GM21723 (cell line): ENCODE measurements at regions not wholly inside any gene's neighbourhood (a gene's known extent, or its start where the extent isn't known, plus 50 kb on each side); places are given as distances from the start of the nearest gene placed in this dataset.
"Not testable (repeated sequence)": the region's sequence is repeated elsewhere in the genome, so short reads cannot be mapped to it uniquely, and the experiment has no call there.

Experiments used
- ATAC-seq: cut with Tn5 transposase; IDR thresholded peaks from one replicate; pipeline ENCODE4 v1.9.1; 2021; ENCODE audit warnings: mild to moderate bottlenecking, moderate library complexity; ENCODE audit not compliant: unreplicated experiment

DNA sequence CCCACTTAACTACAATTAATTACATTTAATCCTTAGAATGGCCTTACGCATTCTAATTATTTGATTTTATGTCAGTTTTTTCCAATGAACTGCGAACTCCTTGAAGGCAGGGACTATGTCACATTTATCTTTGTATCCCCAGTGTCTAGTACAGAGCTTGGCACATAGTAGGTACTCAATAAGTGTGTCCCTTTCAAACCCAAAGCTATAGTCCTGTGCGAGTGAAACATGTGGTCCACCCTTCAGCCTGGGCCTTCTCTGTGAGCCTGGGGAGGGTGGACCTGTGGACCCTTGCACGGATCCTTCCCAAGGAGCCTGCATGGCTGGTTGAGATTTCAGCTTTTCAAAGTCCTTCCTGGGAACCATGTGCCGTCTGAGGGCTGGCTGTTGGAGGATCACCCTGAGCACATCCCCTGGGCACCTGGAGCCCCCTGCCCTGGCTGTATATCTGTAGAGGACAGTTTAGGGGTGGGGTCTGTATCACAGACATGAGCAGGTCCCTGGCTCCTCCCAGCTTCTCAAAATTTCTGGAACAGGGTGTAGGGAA is 103.1 kb downstream of the IER5 start:
- no peak for ATAC-seq

DNA sequence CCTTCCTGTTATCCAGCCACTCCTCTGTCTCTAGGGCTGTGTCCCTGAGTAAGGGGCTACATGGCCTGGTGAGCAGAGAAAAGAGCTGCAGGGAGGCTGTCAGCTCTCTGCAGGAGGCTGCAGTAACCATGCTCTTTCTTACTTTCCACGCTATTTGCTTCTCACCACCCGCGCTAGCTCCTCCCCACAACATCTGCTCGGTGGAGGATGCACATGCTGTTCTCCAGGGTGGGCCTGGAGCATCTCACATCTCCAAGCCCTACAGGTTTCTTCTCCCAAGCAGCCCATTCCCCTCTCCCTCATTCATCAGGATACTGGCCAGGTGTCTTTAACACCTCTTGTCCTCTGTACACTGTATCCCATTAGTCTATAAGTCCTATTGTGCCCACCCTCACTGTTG is 103.8 kb downstream of the IER5 start:
- ATAC-seq = no peak

DNA sequence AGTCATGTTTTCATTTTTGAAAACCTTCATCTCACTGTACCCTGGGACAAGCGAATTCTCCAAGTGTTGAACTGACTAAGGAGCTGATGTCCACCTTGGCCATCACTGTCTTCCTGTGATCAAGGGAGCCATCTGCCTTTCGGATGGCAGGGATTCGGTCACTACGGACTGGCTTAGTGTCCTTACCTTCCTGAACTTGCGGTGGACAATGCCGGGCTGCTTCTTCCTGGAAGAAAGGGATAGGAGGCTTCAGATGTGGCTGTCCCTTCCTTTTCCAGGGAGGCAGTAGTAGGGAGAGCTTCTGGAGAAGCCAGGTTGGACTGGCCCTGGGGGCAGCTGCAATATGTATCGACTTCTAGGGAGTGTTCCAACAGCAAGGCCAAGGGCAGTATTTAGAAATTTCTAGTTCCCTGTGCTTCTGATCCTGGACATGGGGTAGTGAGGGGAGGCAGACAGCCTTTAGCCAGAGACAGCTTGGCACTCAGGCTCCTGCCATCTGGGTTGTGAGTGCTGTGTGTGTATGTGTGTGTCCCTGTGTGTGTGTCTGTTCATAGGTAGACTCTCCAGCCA is 114.6 kb downstream of the IER5 start:
- no peak for ATAC-seq

DNA sequence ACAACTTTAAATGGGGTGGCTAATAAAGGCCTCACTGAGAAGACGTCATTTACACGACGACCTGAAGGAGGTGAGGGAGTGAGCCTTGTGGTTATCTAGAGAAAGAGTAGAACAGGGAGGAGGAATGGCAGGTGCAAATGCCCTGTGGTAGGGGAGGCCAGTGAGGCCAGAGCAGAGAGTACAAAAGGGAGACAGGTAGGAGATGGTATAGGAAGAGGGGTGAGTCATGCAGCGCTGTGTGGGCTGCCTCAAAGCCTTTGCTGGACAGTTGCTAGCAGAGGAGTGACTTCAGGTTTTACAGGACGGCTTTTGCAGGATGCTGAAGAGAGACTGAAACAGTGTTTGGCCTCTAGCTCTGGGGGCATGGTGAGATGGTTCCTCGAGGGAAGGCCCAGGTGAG is 116.0 kb downstream of the IER5 start:
- no peak for ATAC-seq

DNA sequence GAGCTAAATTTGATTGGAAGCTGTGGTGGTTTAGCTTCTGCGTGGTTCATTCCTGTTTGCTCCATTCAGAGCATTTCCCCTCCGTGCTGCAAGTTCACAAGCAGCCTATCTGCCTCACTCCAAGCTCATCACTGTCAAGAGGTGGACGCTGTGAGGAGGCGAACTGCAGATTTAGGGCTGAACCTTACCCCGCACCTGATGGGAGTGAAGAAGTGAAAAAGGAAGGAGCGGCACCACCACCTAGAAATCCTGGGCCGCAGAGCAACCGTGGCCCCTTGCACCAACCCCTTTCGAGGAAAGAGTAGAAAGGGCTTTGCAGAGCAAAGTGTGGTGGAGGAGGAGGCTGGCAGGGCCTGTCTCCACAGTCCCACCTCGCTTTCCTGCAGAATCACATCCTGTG is 117.4 kb downstream of the IER5 start:
- ATAC-seq = no peak

DNA sequence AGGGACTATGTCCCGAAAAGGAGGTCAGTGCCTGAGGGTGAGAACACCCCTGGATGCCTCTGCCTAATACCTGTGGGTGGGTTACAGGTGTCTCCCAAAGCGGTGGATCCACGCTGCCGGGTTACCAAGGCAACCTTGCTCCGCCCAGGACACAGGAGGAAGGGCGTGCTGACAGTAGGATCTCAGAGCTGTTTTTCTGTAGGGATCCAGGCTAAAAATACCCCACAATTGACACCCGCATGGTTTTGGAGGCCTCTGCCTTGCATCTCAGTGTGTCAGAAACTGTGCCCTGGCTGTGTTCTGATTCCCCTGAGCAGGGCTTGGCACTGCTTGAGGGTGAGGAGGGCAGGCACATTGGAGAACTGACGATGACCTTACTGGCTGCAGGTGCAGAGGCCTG is 118.0 kb downstream of the IER5 start:
- ATAC-seq = no peak

DNA sequence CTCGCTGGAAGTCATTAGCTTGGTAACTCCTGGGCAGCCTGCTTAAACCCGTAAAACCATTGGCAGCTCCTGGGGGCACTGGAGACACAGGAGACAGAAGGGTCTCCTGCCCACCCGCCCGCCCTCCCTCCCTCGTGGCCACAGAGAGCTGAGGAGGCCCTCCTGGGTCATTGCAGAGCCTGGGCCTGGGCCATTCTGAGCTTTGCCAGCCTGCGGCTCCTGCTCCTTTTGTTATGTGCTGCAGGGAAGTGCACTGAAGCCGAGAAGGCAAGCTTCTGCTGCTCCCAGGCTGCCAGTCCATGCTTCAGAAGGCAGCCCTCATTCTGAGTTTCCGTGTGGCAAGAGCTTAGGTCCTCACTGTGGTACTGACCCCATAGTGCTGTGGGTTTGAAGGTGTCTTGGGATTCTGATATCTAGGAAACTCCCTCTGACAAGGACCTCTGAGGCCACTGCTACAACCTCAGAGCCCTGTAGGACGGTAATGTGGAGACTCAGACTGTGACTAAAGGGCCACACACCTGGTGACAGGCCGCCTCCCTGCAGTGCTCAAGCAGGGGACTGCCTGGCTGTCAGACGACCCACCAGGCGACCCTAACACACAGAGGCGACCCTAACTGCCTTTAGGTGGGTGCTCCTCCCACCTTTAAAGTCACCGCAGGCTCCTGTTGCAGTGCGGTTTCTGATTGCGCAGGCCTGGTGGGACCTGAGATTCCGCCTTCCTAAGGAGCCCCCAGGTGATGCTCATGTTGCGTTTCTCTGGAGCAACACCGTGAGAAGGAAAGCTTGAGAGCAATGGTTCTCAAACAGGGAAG is 118.7 kb downstream of the IER5 start:
- ATAC-seq = no peak

DNA sequence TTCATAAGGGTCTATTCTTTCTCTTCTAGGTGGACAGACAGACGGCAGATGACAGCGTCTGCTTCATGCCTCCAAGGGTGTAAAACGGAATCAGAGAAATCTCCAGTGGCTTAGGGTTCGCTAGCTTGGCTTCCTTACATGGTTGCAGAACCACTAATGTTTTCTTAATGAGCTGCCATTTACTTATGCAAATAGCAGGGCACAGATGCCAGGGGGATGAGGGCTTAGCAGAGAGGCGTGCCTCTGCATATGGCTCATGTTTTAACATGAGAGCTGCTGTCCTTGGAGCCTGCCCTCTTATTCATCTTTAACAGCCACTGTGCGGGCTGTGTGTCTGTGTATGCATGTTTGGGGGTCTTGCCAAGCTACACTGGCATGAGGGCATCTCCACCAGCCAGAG is 119.6 kb downstream of the IER5 start:
- no peak for ATAC-seq

DNA sequence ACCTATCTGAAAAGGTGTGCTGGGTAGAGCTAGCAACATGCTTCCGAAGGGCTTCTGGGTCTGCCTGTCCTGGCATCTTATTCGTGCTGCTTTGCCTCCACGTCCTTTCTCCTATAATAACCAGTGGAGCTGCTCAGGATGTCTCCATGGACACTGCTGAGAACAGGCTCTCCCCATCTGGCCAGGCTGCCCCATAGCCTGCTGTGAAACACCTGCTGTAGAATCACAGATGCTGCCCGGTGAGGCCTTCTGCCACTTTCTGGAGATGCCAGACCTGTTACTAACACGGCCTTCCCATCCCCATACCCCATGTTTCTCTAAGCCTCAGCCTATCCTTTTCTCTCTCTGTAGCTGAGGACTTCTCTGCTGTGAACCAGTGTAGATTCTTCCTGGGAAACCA is 120.5 kb downstream of the IER5 start:
- no peak for ATAC-seq

DNA sequence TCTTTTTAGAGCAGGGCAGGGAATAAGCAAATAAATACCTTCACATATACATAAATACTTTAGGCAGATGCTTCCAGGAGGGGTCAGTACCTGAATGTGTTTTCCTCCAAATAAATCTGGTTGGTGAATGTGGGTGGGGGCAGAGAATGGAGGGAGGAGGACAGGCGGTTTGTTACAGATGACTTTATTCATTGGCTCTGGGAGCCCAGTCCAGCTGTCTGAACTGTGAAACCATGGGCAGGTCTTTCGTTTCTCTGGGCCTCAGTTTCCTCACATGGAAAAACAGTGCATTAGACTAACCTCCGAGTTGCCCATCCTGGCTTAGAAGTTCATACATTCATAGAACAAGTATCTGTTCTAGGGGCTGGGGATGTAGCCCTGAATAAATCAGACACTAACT is 124.6 kb downstream of the IER5 start:
- ATAC-seq = no peak

DNA sequence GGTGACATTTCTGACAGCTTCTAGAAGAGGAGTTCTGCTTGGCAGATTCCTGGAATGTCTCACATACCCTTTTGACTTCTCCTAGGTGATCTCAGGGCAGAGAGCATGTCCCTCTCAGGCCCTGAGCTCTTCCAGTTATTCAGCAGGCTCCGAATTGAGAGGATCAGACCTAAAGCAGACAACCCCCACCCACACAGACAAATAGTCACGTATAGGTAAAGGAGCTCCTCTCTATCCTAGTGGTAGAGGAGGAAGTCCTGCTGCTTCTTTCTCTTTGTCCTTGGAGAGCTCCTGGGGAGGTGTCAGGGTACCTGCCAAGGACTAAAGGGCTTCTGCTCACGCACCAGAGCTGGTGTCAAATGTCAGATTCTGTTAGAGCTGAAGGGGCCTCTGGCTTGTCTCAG is 128.1 kb downstream of the IER5 start:
- no peak for ATAC-seq

DNA sequence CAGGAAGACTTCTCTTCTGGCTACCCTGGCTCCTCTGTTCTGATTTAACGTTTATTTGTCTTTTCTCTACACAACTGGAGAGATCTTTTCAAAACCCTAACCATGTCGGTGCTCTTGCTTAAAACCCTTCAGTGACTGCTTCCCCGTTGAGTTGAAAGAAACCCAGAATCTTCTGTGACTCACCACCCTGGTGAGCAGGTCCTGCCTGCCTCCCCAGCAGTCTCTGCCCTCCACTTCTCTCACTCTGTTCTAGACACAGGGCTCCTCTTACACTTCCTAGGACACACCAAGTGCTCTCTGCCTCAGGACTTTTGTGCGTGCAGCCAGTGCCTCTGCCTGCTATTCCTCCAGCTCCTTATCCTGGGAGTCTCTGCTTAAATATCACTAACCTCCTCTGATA is 131.4 kb downstream of the IER5 start:
- ATAC-seq = no peak

DNA sequence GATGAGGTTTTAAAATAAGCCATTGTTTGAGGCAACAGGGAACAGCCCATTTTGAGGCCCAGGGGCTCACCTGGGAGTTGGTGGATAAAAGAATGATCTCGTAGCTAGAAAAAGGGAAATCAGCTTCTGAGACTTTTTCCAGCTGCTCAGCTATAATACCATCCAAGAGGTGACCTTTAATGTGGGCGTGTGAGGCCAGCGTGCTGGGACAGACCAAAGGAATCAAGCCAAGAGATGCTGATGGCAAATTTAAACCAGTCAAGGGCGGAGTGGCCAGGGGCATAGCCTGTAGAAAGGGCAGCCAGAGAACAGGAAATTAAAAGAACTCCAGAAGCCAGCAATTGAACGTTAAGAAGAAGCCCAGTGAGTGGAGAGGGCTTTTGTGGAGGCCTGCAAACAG is 132.6 kb downstream of the IER5 start:
- no peak for ATAC-seq

DNA sequence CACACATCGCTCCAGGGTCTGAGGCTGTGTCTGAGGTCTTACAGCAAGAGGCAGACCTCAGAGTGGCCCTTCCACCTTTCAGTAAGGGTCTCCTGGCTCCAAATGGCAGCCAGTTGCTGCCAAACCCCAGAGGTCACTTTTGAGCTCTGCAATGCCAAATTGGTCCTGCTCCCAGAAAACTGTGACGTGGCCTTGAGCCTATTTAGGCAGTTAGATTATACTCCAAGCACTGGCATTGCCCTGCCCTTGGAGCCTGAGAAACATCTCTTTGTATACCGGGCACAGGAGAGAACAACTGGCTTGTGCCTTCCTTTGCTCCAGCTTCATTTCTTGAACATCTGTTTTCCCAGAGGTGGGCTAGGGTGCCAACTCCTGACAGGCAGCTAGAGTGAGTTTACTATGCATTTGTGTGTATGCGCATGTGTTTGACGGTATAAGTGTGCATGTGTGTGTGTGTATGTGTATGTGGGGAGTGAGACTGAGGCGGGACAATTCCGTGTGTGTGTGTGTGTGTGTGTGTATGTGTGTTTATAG is 134.5 kb downstream of the IER5 start:
- ATAC-seq = no peak

DNA sequence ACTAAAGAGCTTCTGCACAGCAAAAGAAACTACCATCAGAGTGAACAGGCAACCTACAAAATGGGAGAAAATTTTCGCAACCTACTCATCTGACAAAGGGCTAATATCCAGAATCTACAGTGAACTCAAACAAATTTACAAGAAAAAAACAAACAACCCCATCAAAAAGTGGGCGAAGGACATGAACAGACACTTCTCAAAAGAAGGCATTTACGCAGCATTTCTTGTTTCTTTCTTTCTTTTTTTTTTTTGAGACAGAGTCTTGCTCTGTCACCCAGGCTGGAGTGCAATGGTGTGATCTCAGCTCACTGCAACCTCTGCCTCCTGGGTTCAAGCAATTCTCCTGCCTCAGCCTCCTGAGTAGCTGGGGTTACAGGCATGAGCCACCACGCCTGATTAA is 138.2 kb downstream of the IER5 start:
- not testable (repeated sequence) for ATAC-seq

DNA sequence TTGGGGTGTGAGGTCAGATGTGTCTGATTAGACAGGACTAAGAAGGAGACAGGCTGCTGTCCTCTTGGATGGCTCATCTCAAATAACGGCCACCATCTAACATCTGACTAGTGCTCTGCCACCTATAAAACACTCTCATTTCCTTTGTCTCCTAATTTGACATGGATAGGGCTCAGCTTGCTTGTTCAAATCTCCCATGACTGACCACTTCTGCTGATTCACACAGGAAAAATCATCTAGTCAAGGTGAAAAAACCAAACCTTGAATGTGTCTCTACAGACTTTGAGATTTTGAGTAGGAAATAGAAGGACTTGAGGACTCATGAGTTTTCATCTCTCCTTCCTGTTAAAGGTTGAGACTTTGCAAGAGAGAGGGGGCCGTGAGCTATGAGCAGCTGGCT is 150.6 kb downstream of the IER5 start:
- ATAC-seq = no peak

DNA sequence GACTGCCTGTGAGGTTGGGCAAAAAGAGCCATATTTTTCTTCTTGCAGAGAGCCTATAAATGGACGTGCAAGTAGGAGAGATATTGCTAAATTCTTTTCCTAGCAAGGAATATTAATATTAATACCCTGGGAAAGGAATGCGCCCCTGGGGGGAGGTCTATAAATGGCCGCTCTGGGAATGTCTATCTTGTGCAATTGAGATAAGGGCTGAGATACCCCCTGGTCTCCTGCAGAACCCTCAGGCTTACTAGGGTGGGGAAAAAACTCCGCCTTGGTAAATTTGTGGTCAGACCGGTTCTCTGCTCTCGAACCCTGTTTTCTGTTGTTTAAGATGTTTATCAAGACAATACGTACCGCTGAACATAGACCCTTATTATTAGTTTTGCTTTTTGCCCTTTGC is 157.8 kb downstream of the IER5 start:
- not testable (repeated sequence) for ATAC-seq

DNA sequence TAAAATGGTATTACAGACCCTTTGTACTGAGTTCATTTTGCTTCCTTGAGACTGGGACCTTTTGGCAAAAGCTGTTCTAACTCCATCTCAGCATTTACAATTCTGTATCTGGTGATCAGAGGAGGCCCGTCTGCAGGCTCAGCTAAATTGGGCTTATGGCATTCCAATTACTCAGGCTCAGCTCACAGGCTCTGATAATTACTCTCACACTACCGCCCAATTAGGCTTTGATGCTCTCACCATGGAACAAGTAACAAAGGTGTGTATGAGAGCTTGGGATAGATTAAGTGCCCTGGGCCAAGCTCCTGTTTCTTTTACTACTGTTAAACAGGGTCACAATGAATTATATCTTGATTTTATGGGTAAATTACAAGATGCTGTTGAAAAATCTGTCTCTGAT is 159.9 kb downstream of the IER5 start:
- ATAC-seq = not testable (repeated sequence)

DNA sequence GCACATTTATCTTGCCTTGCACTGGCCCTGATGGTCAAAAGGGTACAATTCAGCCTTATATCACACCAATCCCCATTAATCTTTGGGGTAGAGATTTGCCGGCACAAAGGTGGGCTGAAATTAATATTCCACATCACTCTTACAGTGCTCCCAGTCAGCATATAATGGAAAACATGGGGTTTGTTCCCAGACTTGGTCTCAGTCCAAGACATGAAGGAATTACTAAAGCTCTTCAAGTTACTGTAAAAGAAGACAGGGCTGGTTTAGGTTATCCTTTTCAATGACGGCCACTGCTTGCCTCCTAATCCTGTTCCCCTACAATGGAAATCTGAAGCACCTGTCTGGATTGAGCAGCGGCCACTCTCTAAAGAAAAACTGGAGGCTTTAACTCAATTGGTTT is 160.7 kb downstream of the IER5 start:
- no peak for ATAC-seq

DNA sequence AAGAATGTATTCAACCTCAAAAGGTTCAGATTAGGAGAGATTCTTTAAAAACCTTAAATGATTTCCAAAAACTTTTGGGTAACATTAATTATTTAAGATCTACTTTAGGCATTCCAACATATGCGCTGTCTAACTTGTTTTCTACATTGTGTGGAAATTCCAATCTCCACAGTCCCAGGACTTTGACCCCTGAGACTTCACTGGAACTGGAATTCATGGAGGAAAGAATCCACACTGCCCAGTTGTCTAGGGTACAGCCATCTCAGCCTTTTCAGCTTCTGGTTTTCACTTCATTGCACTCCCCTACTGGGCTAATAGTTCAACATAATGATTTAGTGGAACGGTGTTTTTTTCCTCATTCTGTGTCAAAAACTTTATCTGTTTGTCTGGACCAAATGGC is 161.5 kb downstream of the IER5 start:
- no peak for ATAC-seq

DNA sequence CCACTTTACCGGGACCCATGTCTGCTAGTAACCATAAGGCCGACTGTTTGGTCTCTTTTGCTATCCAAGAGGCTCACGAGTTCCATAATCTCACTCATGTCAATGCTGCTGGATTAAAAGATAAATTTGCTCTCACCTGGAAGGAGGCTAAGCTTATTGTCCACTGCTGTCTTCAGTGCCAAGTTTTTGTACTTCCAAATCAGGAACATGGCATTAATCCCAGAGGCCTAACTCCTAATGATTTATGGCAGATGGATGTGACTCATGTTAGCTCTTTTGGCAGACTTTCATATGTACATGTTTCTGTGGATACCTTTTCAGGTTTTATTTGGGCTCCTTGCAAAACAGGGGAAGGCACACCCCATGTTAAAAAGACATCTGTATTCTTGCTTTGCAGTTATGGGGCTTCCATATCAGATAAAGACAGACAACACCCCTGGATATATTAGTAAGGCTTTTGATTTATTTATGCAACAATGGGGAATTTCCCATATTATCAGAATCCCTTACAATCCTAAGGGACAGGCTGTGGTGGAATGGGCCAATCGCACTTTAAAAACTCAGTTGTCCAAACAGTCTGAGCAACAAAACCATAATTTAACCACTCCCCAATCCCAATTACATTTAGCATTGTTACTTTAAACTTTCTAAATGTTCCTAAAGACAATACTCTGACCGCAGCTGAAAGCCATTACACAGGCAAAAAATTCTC is 162.7 kb downstream of the IER5 start:
- ATAC-seq = no peak

DNA sequence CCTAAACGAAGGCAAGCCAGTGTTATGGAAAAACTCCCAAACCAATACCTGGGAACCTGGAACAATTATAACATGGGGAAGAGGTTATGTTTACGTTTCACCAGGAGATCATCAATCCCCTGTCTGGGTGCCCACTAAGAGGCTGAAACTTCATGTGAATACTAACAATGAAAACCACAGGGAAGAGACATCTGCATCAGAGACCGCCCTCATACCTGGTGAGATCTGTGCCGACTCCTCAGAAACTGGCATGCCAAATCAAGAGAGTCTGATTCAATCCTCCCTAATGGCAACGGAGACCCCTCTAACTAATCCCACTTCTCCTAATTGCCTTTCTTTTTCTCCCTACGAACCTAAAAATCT is 163.2 kb downstream of the IER5 start:
- ATAC-seq = no peak
